Peyer's patch (tissue), 4 donors: ENCODE measurements at regions not wholly inside any gene's neighbourhood (a gene's known extent, or its start where the extent isn't known, plus 50 kb on each side); places are given as distances from the start of the nearest gene placed in this dataset.

Source experiments
- POLR2A ChIP-seq, 2 donors: fragments of 450-650 bp; IDR thresholded peaks; one replicate each; pipeline ENCODE4 v1.5.1; 2017; ENCODE audit warnings: antibody characterized with exemption in 2 of 2, mild to moderate bottlenecking in 2 of 2, moderate library complexity in 2 of 2
- TF ChIP-seq, protein P1 (sequence below), 6 experiments: fragments of 450-650 bp in 4 of 6; fragments of 200-600 bp in 2 of 6; sonication (generic) in 1 of 6; IDR thresholded peaks; one replicate each; pipeline ENCODE4 v1.5.1; 2017 to 2019; ENCODE audit warnings: antibody characterized with exemption in 6 of 6, mild to moderate bottlenecking in 3 of 6, moderate library complexity in 1 of 6

DNA sequence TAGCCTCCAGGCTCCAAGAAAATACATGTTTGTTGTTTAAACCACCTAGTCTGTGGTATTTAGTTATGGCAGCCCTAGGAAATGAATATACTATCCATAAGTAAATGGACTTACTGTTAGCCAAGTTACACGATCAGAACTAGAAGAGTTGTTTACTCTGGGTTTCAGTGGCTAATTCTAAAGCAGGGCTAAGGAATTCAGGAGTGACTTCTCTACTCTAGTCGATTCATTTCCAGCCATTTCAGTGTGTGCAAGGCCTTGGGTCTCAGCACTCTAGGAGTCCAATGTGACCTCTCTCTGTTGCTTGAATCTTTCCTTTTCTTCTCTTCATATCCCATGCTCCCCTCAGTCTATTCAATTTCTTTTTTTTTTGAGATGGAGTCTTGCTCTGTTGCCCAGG is 66.7 kb downstream of the BHLHE40 start:
- TF ChIP-seq, protein P1, sequence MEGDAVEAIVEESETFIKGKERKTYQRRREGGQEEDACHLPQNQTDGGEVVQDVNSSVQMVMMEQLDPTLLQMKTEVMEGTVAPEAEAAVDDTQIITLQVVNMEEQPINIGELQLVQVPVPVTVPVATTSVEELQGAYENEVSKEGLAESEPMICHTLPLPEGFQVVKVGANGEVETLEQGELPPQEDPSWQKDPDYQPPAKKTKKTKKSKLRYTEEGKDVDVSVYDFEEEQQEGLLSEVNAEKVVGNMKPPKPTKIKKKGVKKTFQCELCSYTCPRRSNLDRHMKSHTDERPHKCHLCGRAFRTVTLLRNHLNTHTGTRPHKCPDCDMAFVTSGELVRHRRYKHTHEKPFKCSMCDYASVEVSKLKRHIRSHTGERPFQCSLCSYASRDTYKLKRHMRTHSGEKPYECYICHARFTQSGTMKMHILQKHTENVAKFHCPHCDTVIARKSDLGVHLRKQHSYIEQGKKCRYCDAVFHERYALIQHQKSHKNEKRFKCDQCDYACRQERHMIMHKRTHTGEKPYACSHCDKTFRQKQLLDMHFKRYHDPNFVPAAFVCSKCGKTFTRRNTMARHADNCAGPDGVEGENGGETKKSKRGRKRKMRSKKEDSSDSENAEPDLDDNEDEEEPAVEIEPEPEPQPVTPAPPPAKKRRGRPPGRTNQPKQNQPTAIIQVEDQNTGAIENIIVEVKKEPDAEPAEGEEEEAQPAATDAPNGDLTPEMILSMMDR (IDR thresholded peaks at IDR 0.05) = no peak
- TF ChIP-seq POLR2A (IDR thresholded peaks at IDR 0.05) = no peak
